GM21825 (cell line): ENCODE measurements at regions not wholly inside any gene's neighbourhood (a gene's known extent, or its start where the extent isn't known, plus 50 kb on each side); places are given as distances from the start of the nearest gene placed in this dataset.
A peak's percentile ranks its signal among the peaks of the same experiment; 100 is the strongest.

Experiments
- ATAC-seq: cut with Tn5 transposase; IDR thresholded peaks from one replicate; pipeline ENCODE4 v1.9.1; 2021; ENCODE audit warnings: mild to moderate bottlenecking, moderate library complexity; ENCODE audit not compliant: unreplicated experiment

- ATAC-seq: no peak
Measured at GRCh38 chr3:43892526-43892925, 201.8 kb downstream of the ABHD5 start.

GRCh38 chr3:43893727-43894126 lies 203.0 kb downstream of the ABHD5 start:
- ATAC-seq: no peak

GRCh38 chr3:43894176-43895049 lies 203.7 kb downstream of the ABHD5 start:
- no peak for ATAC-seq

- ATAC-seq: no peak
Measured at GRCh38 chr3:43895573-43895972, 204.8 kb downstream of the ABHD5 start.

GRCh38 chr3:43902415-43902814 lies 211.7 kb downstream of the ABHD5 start:
- ATAC-seq: no peak

- ATAC-seq: no peak
Measured at GRCh38 chr3:43905157-43905556, 214.4 kb downstream of the ABHD5 start.

GRCh38 chr3:43906849-43907507 lies 216.2 kb downstream of the ABHD5 start:
- ATAC-seq: no peak

- ATAC-seq: peak; percentile 91
Measured at GRCh38 chr3:43907508-43907858, 216.7 kb downstream of the ABHD5 start.

GRCh38 chr3:43908456-43908855 lies 217.7 kb downstream of the ABHD5 start:
- no peak for ATAC-seq

- ATAC-seq: no peak
Measured at GRCh38 chr3:43909149-43909548, 218.4 kb downstream of the ABHD5 start.

- no peak for ATAC-seq
Measured at GRCh38 chr3:43910750-43911149, 220.0 kb downstream of the ABHD5 start.

GRCh38 chr3:43913036-43913948 lies 222.6 kb downstream of the ABHD5 start:
- ATAC-seq: no peak

GRCh38 chr3:43914269-43914668 lies 223.5 kb downstream of the ABHD5 start:
- no peak for ATAC-seq

- no peak for ATAC-seq
Measured at GRCh38 chr3:43915546-43915945, 224.8 kb downstream of the ABHD5 start.

- ATAC-seq: no peak
Measured at GRCh38 chr3:43917361-43917760, 226.6 kb downstream of the ABHD5 start.

GRCh38 chr3:43919029-43919428 lies 228.3 kb downstream of the ABHD5 start:
- ATAC-seq: no peak

- ATAC-seq: no peak
Measured at GRCh38 chr3:43921056-43921648, 230.4 kb downstream of the ABHD5 start.

- ATAC-seq: no peak
Measured at GRCh38 chr3:43922374-43922773, 231.6 kb downstream of the ABHD5 start.

- ATAC-seq: no peak
Measured at GRCh38 chr3:43923104-43923882, 232.6 kb downstream of the ABHD5 start.

- no peak for ATAC-seq
Measured at GRCh38 chr3:43926055-43926454, 235.3 kb downstream of the ABHD5 start.
